Lung (tissue), 11 donors: ENCODE measurements at regions not wholly inside any gene's neighbourhood (a gene's known extent, or its start where the extent isn't known, plus 50 kb on each side); places are given as distances from the start of the nearest gene placed in this dataset.
A peak's percentile ranks its signal among the peaks of the same experiment; 100 is the strongest.

Experiments used
- ATAC-seq: fragments of 200-7000 bp; cut with Tn5 transposase; one replicate; pipeline ENCODE4 v1.9.1; 2020; ENCODE audit warnings: moderate number of reproducible peaks; ENCODE audit not compliant: insufficient read depth, low FRiP score
- DNase-seq, 3 donors: peaks; one replicate each; pipeline ENCODE4 v3.0.0-alpha.2; 2013 to 2017
- H3K27ac ChIP-seq, 2 donors: one replicate each; pipeline ENCODE4 v1.5.1; 2013; ENCODE audit warnings: mild to moderate bottlenecking in 2 of 2, moderate library complexity in 2 of 2, control low read depth in 1 of 2, inconsistent platforms in 1 of 2, low read depth in 1 of 2, low read length in 1 of 2
- H3K27me3 ChIP-seq, 3 donors: one replicate each; pipeline ENCODE4 v1.5.1; 2013; ENCODE audit warnings: low read length in 2 of 3; ENCODE audit not compliant: control insufficient read depth in 3 of 3, insufficient read depth in 3 of 3
- H3K36me3 ChIP-seq, 4 donors: one replicate each; pipeline ENCODE4 v1.5.1; 2013; ENCODE audit warnings: low read length in 4 of 4, mild to moderate bottlenecking in 1 of 4, moderate library complexity in 1 of 4; ENCODE audit not compliant: control insufficient read depth in 4 of 4, insufficient read depth in 4 of 4
- H3K4me1 ChIP-seq, 5 donors: one replicate each; pipeline ENCODE4 v1.5.1; 2013; ENCODE audit warnings: low read length in 5 of 5, mild to moderate bottlenecking in 2 of 5, moderate library complexity in 1 of 5; ENCODE audit not compliant: control insufficient read depth in 5 of 5, insufficient read depth in 5 of 5
- H3K4me3 ChIP-seq: one replicate; pipeline ENCODE4 v1.5.1; 2013; ENCODE audit warnings: mild to moderate bottlenecking, control low read depth, moderate library complexity
- H3K9ac ChIP-seq, 2 donors: one replicate each; pipeline ENCODE4 v1.5.1; 2013; ENCODE audit warnings: low read length in 2 of 2, control low read depth in 1 of 2; ENCODE audit not compliant: insufficient read depth in 1 of 2
- H3K9me3 ChIP-seq, 4 donors: one replicate each; pipeline ENCODE4 v1.5.1; 2013; ENCODE audit warnings: low read length in 3 of 4, mild to moderate bottlenecking in 1 of 4, moderate library complexity in 1 of 4; ENCODE audit not compliant: control insufficient read depth in 4 of 4, insufficient read depth in 3 of 4
- WGBS, 2 donors: extraction: QIAGEN DNeasy Blood & Tissue Kit; methylation state at CpG; one replicate each; pipeline ENCODE4 v1.1.7; 2013; 5-methylcytosine and 5-hydroxymethylcytosine counted together
- TF ChIP-seq, protein P1 (sequence below): IDR thresholded peaks from 2 replicates; pipeline ENCODE4 v1.5.1; 2012; ENCODE audit warnings: mild to moderate bottlenecking; ENCODE audit errors: control extremely low read depth, extremely low read depth
- donor health status: control.
- donor health status: control.
- donor health status: Bipolar disorder and iron deficiency.
- donor health status: healthy.
- donor health status: DM: yes; HTN: yes; CAD: no.

DNA sequence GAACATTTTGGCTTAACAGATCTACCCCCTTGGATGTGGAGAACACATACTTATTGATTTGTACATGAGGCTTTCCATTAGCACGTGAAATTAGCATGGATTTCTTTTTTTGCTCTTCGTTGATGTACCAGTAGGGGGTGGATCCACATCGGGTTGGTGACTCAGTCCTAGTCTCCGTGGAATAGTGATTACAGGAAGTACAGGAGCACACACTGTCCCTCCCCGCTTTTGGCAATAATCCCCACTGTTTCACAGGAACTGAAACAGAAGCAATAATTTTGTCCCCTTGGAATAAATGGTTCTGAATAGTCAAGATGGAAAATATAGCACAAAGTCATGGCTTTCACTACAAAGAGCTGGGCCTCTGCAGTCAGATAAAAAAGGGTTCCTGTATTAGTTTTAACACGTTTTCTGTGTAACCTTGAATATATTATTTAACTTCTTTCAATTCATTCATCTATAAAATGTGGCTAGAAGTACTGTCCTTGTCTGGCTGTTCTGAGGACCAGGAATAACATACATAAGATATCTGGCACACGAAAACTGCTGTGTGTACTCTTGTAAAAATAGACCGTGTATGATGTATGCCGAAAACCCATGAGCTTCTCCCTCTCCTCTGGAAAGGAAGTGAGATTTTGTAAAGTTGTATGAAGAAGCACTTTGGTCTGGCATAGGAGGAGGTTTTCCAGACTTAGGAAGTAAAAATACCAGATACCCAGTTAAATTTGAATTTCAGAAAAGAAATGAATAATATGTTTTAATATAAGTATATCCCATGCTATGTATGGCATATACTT lies 229.2 kb downstream of the GALR1 start:
- H3K9ac ChIP-seq: no peak overlapping the region
- WGBS, 2 donors: 48 to 52% methylated on average over 9 of the region's 9 CpGs
- peaks cover 0 to 1% (median 0%) of the 10 kb centered on the region in 5 donors for H3K4me1 ChIP-seq
- ATAC-seq (peak; percentile 75), DNase-seq (no peak)
- peaks cover 0 to 3% (median 0%) of the 10 kb centered on the region in 4 donors for H3K9me3 ChIP-seq
- no peak overlapping the region for H3K4me3 ChIP-seq
- H3K36me3 ChIP-seq: no peaks in the 10 kb centered on the region
- peak overlapping the region in 1 of 2 donors; percentile 54 for H3K27ac ChIP-seq
- H3K27me3 ChIP-seq: no peaks in the 10 kb centered on the region
- TF ChIP-seq, protein P1, sequence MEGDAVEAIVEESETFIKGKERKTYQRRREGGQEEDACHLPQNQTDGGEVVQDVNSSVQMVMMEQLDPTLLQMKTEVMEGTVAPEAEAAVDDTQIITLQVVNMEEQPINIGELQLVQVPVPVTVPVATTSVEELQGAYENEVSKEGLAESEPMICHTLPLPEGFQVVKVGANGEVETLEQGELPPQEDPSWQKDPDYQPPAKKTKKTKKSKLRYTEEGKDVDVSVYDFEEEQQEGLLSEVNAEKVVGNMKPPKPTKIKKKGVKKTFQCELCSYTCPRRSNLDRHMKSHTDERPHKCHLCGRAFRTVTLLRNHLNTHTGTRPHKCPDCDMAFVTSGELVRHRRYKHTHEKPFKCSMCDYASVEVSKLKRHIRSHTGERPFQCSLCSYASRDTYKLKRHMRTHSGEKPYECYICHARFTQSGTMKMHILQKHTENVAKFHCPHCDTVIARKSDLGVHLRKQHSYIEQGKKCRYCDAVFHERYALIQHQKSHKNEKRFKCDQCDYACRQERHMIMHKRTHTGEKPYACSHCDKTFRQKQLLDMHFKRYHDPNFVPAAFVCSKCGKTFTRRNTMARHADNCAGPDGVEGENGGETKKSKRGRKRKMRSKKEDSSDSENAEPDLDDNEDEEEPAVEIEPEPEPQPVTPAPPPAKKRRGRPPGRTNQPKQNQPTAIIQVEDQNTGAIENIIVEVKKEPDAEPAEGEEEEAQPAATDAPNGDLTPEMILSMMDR: no peak

DNA sequence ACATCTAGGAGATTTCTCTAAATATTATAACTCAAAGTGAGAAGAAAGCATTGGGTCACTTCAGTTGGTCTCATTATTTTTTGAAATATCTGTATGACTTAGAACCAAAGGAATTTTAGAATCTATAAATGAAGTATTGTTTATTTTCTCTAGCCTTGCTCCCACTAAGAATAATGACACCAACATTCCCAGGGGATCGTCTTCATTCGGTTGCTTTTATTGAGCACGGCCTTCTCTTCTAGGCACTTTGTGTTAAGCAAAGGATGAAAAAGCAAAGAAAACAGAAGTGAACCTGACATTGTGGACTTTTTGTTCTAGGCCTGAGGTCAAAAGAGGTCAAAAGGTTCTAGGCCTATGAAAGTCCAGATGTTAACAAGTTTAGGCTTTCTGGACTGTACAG lies 231.9 kb downstream of the GALR1 start:
- peaks cover 0 to 9% (median 0%) of the 10 kb centered on the region in 4 donors for H3K9me3 ChIP-seq
- no peaks in the 10 kb centered on the region for H3K36me3 ChIP-seq
- no peak overlapping the region for H3K9ac ChIP-seq
- DNase-seq (no peak), ATAC-seq (no peak)
- TF ChIP-seq, protein P1: no peak
- H3K27me3 ChIP-seq: no peaks in the 10 kb centered on the region
- no peak overlapping the region for H3K27ac ChIP-seq
- 81 to 90% methylated on average over 3 of the region's 3 CpGs for WGBS, 2 donors
- H3K4me3 ChIP-seq: no peak overlapping the region
- H3K4me1 ChIP-seq: peaks cover 0 to 1% (median 0%) of the 10 kb centered on the region in 5 donors

DNA sequence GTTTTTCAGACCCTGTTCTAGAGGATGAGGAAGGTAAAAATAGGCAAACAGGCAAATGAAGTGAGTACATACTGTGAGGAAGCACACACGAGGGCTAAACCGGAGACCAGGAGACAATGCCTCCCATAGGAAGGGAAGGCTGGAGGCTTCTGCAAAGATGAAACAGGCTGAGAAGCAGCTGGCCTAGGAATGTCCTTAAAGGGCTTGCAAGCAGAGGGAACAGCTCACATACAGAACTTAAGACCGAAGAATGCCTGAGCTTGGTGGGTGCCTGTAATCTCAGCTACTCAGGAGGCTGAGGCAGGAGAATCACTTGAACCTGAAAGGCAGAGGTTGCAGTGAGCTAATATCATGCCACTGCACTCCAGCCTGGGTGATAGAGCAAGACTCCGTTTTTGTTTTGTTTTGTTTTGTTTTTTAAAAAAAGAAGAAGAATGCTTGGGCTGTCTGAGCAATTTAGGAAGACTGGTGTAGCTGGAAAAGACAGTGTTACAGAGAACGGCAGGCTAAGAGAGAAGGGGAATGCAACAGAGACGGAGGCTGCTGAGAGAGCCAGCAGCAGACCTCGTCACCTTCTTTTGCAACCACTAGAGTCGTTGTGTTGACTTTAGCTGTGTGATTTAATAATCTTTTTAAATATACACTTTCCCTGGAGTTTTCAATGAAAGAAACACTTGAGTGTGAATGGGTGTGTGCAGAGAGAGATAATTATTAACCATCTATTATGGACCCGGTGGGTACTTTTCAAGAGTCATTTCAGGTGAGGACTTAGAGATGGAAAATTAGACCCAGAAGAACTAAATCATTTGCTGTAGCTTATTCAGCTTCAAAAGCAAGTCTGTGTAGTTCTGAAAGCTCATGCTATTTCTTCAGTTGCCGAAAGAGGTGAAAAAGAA lies 232.8 kb downstream of the GALR1 start:
- TF ChIP-seq, protein P1: no peak
- DNase-seq: peak in 2 of 3 donors; percentile 43 to 72
- 62 to 74% methylated on average over 9 to 10 of the region's 10 CpGs for WGBS, 2 donors
- Histone ChIP-seq H3K4me3 (no peak overlapping the region), H3K27ac (no peak overlapping the region), H3K9ac (no peak overlapping the region), H3K36me3 (no peaks in the 10 kb centered on the region), H3K4me1 (peaks cover 0 to 1% (median 0%) of the 10 kb centered on the region in 5 donors), H3K9me3 (peaks cover 0 to 9% (median 0%) of the 10 kb centered on the region in 4 donors), H3K27me3 (no peaks in the 10 kb centered on the region)
- no peak for ATAC-seq
